ENCODE measurements at regions not wholly inside any gene's neighbourhood (a gene's known extent, or its start where the extent isn't known, plus 50 kb on each side); places are given as distances from the start of the nearest gene placed in this dataset.

GRCh38 chr9:28255174-28255573, 681.9 kb upstream of the C9orf72 start:
- TF ChIP-seq E2F1 (CRISPR knock-in tag; IDR thresholded peaks at IDR 0.05) (no peak), EZH2 (conservative IDR thresholded peaks at IDR 0.05; ENCODE audit: low read depth, low read length) (no peak), TRIM24 (CRISPR knock-in tag; IDR thresholded peaks at IDR 0.05) (no peak), ZBTB43 (CRISPR knock-in tag; conservative IDR thresholded peaks at IDR 0.05) (no peak), NR1H2 (CRISPR knock-in tag; IDR thresholded peaks at IDR 0.05; ENCODE audit: borderline replicate concordance, low read depth) (no peak), ASH2L (IDR thresholded peaks at IDR 0.05; ENCODE audit: insufficient read length, low read depth, low read length) (no peak), ZNF615 (CRISPR knock-in tag; IDR thresholded peaks at IDR 0.05; ENCODE audit: borderline replicate concordance) (no peak), CTCF (CRISPR knock-in tag; IDR thresholded peaks at IDR 0.05) (no peak), NFE2L1 (CRISPR knock-in tag; IDR thresholded peaks at IDR 0.05; ENCODE audit: borderline replicate concordance) (no peak), ZNF280D (CRISPR knock-in tag; IDR thresholded peaks at IDR 0.05) (no peak), HNRNPK (IDR thresholded peaks at IDR 0.05; ENCODE audit: low read depth, low read length, poor library complexity, severe bottlenecking) (no peak), PATZ1 (CRISPR knock-in tag; IDR thresholded peaks at IDR 0.05) (no peak), ZNF589 (CRISPR knock-in tag; conservative IDR thresholded peaks at IDR 0.05) (no peak), ZBTB7B (CRISPR knock-in tag; IDR thresholded peaks at IDR 0.05) (no peak)
